Activated CD4-positive, alpha-beta memory T cell treated with anti-CD3 and anti-CD28 coated beads for 36 hours (primary cell): ENCODE measurements at regions not wholly inside any gene's neighbourhood (a gene's known extent, or its start where the extent isn't known, plus 50 kb on each side); places are given as distances from the start of the nearest gene placed in this dataset.

Source experiments
- CTCF ChIA-PET: fragments of 350-600 bp; sonication (Branson Sonifier 250); formaldehyde crosslinking; loops from one replicate; lab custom pipeline; 2021; ENCODE audit warnings: antibody characterized with exemption, inconsistent platforms; lab: Charles Lee
- POLR2A ChIA-PET: fragments of 350-600 bp; sonication (Branson Sonifier 250); formaldehyde crosslinking; loops from one replicate; lab custom pipeline; 2021; ENCODE audit warnings: antibody characterized with exemption; lab: Charles Lee
- DNase-seq: peaks from one replicate; pipeline ENCODE4 v3.0.0-alpha.2; 2020
- H3K27ac Mint-ChIP-seq: one replicate; pipeline ENCODE4 v1.8.0; 2021; ENCODE audit warnings: mixed read lengths
- H3K27me3 Mint-ChIP-seq: one replicate; pipeline ENCODE4 v1.8.0; 2021; ENCODE audit warnings: mixed read lengths
- H3K36me3 Mint-ChIP-seq: one replicate; pipeline ENCODE4 v1.8.0; 2021; ENCODE audit warnings: mixed read lengths
- H3K4me1 Mint-ChIP-seq: one replicate; pipeline ENCODE4 v1.8.0; 2021; ENCODE audit warnings: low read depth, mixed read lengths
- H3K4me3 Mint-ChIP-seq: one replicate; pipeline ENCODE4 v1.8.0; 2021; ENCODE audit warnings: mild to moderate bottlenecking, mixed read lengths
- H3K9me3 Mint-ChIP-seq: one replicate; pipeline ENCODE4 v1.8.0; 2021; ENCODE audit warnings: mixed read lengths
- intact Hi-C: fragments of 100-400 bp; cut with micrococcal nuclease; formaldehyde crosslinking; loops from one replicate; pipeline ENCODE4 v1.15.1; 2023

GRCh38 chr12:82635263-82635662 is 51.4 kb upstream of the TMTC2 start:
- Mint-ChIP-seq H3K36me3 (no peaks in the 10 kb centered on the region), H3K9me3 (no peaks in the 10 kb centered on the region), H3K4me1 (no peaks in the 10 kb centered on the region), H3K27ac (no peak overlapping the region), H3K27me3 (peaks cover 7% of the 10 kb centered on the region), H3K4me3 (no peak overlapping the region)
- no peak for DNase-seq
- ChIA-PET POLR2A (no interaction called here), CTCF (no interaction called here)
- intact Hi-C loops: no loop called here
